Uterus (tissue), 2 donors: ENCODE measurements at regions not wholly inside any gene's neighbourhood (a gene's known extent, or its start where the extent isn't known, plus 50 kb on each side); places are given as distances from the start of the nearest gene placed in this dataset.

Experiments used
- CTCF ChIP-seq, 4 experiments: fragments of 200-600 bp in 2 of 4; fragments of 450-650 bp in 2 of 4; sonication (generic) in 2 of 4; IDR thresholded peaks; one replicate each; pipeline ENCODE4 v1.5.1; 2016 to 2019; ENCODE audit warnings: antibody characterized with exemption in 4 of 4, mild to moderate bottlenecking in 2 of 4, moderate library complexity in 1 of 4
- POLR2A ChIP-seq, 2 donors: fragments of 450-650 bp; IDR thresholded peaks; one replicate each; pipeline ENCODE4 v1.6.1; 2016; ENCODE audit warnings: antibody characterized with exemption in 2 of 2, mild to moderate bottlenecking in 1 of 2, moderate library complexity in 1 of 2

GRCh38 chr3:176296066-176296597 is 901.1 kb downstream of the TBL1XR1 start:
- TF ChIP-seq CTCF (IDR thresholded peaks at IDR 0.05) (no peak), POLR2A (IDR thresholded peaks at IDR 0.05) (no peak)
